NCI-H82 treated with DMSO at 0.1 percent for 48 hours (cell line): ENCODE measurements at regions not wholly inside any gene's neighbourhood (a gene's known extent, or its start where the extent isn't known, plus 50 kb on each side); places are given as distances from the start of the nearest gene placed in this dataset.

Experiments
- DNase-seq: peaks from one replicate; lab custom pipeline; 2025; ENCODE audit not compliant: unreplicated experiment; lab: John Stamatoyannopoulos, UW

DNA sequence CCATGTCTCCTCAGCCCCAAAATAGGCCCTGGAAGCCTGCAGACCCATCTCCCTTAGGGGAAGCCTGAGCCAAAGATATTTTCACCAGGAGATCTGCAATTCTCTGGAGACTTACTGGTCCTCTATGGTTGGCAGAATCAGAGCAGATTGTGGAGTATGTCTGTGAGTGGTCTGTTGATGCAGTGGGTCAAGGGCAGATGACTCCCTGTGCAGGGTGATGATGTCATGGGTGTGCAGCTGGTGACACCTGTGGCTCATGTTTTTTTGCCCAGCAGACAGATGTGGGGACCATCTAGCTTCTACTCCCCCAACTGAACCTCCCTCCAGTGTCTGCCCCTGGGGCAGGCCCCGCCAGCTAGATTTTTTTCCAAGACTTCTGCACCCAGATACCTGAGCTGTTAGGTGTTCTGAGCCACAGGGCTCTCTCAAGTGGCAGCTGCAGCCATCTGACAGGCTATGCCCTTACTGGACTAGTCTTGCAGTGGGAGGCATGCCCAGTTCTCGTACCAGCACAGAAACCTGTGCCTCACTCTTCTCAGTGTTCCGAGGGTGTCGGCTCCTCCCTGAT, 558.7 kb upstream of the LRRTM1 start:
- no peak for DNase-seq

- no peak for DNase-seq
Observed at GRCh38 chr2:80858965-80859364, 554.4 kb upstream of the LRRTM1 start.

DNA sequence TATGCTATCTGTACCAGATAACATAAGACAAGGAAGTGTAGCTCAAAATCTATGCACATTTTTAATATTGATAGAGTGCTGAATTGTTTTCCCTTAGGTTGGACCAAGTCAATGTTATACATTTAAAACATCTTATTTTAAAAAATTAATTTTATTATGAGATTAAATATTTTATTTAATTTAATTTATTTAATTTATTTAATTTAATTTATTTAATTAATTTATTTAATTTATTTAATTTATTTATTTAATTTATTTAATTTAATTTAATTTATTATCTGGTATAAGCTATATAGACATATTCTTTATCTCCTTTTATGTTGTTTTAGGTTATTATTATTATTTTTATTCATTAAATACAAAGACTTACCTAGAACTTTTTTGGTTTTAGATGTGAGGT, 551.7 kb upstream of the LRRTM1 start:
- no peak for DNase-seq

DNA sequence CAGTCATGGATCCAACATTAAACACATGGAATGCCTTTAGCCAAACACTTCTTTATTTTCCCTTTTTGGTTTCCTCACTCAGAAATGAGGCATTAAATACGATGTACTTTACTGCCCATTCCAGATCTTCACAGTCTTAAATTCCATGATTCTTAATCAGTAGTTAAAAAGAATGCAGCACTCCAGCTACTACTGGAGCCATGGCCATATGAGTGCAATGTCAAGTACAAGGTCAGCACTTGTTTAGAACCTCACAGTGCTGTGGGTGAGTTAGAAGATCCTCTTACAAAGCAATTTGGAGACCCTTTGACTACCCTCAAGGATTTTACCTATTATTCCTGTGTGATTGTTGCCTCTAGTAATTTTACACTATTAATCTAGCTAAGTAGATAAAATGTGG, 550.3 kb upstream of the LRRTM1 start:
- no peak for DNase-seq

GRCh38 chr2:80852808-80853139, 548.2 kb upstream of the LRRTM1 start:
- DNase-seq, result no peak

DNA sequence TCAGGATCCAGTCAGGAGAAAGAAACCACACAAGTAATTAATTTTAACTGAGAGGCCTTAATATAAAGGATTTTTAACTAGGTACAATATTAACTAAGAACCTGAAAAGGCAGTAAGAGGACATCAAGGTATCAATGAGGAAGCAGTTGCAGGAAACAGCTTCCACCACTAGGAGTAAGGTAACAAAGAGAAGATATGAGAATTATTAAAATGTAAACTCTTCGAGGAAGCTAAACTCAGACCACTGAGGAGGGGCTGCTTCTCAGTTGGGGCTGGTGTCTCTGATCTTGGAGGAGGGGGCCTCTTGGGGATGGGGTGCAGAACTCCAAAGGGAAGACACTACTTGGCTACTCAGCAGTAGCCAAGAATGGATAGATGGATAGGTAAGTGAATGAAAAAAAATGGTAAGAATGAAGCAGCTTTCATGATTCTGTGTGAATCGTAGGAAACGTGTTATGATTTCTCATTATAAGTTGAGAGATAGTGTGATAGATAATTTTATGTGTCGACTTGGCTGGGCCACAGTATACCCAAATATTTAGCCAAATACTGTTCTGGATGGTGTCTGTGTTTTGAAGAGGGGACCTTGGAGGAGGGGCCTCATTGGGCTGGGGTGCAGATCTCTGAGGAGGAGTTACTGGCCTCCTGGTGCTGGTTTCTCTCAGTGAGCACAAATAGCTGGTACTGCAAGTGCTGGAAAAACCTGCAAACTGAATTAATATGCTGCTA, 547.7 kb upstream of the LRRTM1 start:
- no peak for DNase-seq

GRCh38 chr2:80830891-80831290, 526.3 kb upstream of the LRRTM1 start:
- no peak for DNase-seq

DNA sequence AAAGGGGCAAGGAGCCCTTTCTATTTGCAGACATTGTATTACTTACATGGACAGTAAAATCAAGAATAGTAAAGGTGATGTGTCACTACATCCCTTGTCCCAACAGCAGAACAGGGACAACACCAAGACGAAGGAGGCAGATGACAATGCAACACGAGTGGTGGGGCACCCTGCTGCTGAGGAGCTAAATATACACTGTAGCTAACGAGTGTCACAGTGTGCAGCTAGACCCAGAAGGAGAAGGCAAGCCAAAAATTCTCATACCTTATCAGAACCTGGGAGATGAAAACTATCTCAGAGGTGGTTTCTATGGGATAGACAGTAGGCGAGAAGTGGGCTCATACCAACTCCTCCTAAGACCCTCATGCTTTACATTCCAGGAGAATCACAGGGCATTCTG, 518.4 kb upstream of the LRRTM1 start:
- DNase-seq, result no peak

DNA sequence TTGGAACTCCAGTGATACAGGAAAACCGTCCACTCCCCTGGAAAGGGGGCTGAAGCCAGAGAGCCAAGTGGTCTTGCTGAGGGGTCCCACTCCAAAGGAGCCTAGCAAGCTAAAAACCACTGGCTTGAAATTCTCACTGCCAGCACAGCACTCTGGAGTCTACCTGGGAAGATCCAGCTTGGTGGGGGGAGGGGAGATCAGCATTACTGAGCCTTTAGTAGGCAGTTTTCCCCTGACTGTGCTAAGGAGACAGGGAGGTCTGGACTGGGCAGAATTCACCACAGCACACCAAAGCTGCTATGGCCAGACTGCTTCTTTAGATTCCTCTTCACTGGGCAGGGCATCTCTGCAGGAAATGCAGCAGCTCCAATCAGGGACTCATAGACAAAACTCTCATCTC, 510.7 kb upstream of the LRRTM1 start:
- DNase-seq, result no peak

DNA sequence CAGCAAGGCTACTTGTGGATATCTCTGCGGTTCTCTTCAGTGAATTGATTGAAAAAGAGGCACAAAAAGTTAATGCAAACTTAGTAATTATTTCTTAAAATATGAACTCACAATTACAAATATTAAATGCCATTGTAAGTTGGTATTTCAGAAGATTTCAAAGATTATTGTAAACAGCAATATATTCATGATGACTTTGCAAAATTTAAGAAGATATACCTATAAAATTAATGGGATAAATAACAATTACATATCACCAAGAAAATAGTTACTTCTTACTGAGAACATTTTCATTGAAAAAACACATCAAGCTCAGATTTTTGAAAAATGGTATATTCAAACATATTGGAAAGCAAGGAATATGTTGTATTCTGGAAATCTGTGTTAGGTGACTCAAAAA, 482.0 kb upstream of the LRRTM1 start:
- no peak for DNase-seq

DNA sequence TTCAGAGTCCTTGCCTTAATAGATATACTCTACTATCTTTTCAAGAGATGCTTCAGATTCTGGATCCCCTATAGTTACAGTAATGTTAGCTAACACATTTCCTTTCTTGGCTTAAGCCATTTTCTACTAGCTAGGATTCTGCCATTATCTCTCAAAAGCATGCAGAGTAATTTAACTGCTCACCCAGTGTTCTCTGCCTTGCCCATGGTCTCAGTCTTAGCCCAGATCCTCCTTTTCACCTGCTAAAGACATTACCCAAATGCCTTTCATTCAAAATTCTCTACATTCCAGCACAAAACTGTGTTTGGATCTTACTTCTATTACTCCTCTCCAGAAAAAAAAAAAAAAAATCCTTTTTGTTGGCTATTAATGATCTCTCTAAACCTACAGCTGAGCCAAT, 474.2 kb upstream of the LRRTM1 start:
- no peak for DNase-seq

- DNase-seq, result no peak
Observed at GRCh38 chr2:80748592-80748991, 444.0 kb upstream of the LRRTM1 start.

DNA sequence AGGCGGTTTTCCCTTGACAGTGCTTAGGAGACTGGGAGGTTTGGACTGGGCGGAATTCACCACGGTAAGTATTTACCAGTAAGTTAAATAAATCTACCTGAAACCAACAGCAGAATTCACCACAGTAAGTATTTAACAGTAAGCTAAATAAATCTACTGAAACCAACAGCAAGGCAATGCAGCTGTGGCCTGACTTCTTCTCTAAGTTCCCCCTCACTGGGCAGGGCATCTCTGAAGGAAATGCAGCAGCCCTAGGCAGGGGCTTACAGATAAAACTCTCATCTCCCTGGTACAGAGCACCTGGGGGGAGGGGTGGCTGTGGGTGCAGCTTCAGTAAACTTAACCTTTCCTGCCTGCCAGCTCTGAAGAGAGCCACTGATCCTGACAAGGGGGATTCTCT, 432.5 kb upstream of the LRRTM1 start:
- no peak for DNase-seq

DNA sequence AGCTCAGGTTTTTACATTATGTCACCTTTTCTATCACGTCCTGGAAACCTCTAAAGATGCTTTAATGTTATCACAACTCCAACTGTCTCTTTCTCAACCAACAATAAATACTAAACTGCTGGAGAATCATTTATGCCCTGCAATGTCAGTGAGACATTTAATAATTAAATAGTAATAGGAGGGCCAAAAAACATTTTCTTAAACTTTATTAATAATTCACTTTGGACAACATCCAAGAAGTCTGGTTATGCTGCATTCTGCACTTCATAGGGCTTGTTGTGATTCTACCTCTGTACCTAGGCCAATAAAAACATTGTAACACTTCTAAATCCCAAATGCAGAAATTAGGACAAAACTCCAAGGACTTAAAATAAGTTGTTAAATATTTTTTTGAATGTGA, 420.4 kb upstream of the LRRTM1 start:
- no peak for DNase-seq

DNA sequence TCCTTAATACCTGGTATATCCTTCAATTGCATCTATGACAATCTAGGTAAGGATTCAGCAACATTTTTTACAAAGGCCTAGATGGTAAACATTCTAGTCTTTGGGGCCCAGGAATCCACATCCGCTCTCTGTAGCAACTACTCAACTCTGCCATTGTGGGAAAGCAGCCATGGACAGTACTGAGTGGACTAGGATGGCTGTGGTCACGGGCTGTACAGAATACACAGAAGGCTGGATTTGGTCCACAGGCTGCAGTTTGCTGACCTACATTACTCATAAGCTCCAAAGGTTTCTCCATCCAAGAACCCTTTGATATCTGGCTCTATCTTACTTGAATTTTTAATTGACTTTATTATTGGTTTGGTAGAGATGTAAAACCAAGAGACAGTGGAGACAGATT, 418.3 kb upstream of the LRRTM1 start:
- DNase-seq, result no peak

DNA sequence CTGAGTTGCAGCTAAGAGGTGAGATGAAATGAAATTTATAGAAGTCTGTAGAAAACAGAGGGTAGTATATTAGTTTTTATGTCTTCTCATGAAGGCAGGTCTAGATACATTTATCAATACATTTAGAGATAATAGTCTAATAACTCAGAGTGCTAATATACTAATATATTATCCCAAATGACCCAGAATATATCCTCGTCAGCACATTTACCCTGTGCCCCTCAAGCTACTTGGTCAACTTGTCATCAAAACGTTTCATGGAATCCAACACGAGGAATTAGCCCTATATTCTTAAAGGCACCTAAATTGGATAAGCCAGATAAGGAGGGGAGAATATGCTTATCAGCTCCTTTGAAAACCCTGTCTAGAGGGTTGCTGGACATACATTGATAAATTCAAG, 415.1 kb upstream of the LRRTM1 start:
- no peak for DNase-seq

- no peak for DNase-seq
Observed at GRCh38 chr2:80715433-80715832, 410.9 kb upstream of the LRRTM1 start.

DNA sequence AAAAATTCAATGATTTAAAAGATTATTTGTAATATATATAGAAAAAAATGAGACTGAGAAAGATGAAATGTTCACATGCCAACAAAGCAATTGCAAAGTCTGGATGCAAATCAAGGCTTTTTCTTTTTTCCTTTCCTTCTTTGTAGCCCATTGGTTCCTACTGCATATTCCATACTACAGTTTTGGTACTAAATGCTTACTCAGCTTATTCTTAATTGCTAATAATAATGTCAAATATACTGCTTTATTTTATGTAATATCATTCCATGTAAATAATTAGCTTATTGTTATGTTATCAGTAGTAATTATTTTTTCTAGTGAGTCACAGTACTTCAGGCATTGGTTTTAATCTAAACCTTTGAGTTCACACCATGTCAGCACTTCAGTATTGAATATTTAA, 407.4 kb upstream of the LRRTM1 start:
- DNase-seq, result no peak

DNA sequence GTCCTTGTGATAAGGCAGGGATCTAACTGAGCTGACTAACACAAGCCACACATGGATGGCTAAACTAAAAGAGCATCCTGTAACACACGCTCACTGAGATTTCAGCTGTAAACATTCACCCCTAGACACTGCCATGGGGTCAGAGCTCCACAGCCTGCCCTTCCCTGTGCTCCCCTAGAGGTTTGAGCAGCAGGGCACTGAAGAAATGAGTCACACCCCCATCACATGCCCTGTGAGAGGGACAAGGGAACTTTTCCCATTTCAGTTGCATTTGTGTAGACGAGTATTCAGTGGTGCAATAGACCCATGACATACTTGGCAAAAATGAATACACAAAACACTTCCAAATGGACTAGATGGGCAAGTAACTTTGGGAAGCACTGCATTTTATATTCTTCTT, 402.4 kb upstream of the LRRTM1 start:
- no peak for DNase-seq

DNA sequence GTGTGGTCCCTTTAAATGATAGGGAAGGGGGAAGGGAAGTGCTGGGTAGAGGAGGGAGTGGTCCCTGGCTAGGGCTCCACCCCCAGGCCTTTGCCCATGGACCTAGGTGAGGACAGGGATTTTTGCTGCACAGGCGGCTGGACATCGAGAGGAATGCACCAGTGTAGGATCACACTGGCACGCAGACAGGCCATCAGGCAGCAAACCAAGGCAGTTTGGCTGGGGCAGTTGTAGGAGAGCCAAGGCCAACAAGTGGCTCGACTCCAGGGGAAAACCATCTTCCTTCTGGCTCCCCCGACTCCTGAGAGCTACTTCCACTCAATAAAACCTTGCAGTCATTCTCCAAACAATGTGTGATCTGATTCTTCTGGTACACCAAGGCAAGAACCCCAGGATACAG, 402.0 kb upstream of the LRRTM1 start:
- no peak for DNase-seq

DNA sequence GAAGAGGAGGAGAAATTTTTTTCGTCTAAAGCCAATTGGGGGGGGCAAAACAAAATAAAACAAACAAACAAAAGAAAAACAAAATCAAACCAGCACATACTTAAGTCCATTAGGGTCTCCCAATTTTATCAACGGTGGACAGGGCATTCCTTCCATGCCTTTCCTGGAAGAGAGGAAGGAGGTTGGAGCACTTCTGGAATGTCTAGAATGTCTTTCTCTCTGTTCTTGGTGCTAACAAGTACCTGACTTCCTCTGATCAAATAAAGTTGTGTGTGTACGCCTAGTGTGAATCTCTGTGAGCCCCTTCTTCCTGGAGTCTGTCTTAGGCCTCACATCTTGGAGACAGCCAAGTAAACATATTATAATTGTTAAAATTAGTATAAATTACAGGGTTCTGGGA, 399.0 kb upstream of the LRRTM1 start:
- no peak for DNase-seq

DNA sequence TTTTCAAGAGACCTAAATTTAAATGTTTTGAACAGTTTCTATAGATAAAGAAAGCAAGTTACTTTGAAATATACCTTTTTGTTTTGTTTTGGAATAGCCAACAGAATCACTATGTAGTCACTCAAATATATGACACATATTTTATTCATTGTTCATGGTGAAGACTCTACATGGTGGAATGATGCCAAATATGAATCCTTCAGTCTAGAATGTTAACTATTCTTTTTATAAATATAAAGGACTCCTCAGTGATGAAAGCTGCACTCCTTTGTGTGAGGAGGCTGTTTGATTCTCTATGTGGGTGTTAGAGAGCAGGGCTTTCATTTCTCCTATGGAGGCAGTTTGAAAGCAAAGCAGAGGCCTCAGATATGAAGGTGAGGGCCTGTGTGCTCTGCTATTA, 396.4 kb upstream of the LRRTM1 start:
- no peak for DNase-seq
